ENCODE measurements at regions not wholly inside any gene's neighbourhood (a gene's known extent, or its start where the extent isn't known, plus 50 kb on each side); places are given as distances from the start of the nearest gene placed in this dataset.

DNA sequence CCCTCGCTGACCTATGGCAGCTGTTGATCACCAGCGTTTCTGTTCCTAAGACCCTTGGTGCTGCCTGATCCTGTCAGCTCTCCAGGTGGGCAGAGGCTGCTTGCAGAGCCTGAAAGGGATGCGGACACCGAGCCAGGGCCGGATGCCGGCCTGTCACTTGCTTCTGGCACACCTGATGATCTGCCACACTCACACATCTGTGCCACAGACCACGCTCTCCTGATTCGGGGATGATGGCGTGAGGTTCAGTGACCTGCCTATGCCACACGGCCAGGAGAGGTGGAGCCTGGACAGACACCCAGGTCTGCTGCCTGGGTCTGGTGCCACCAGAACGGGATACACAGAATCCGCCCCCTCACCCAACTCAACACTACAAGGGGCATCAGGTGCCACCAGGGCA, 129.4 kb upstream of the GLI2 start:
- H3K4me1 ChIP-seq (ENCODE audit: control insufficient read depth in 2 of 2, insufficient read depth in 1 of 2, low read depth in 1 of 2, low read length in 2 of 2) = peaks cover 2 to 6% of the 10 kb centered on the region in 2 donors
- H2AK5ac ChIP-seq (ENCODE audit: low read depth, low read length) = no peak overlapping the region
- no peak for DNase-seq (ENCODE audit: low spot score)
- H3K4me3 ChIP-seq (ENCODE audit: low read length in 2 of 2) = no peak overlapping the region
- H3K36me3 ChIP-seq (replicated peaks in 1 of 2; ENCODE audit: control insufficient read depth in 2 of 2, insufficient read depth in 2 of 2, low read length in 2 of 2) = no peaks in the 10 kb centered on the region
- H3K9ac ChIP-seq (ENCODE audit: low read depth, low read length, poor library complexity) = no peak overlapping the region
- no peak overlapping the region for H3K4me2 ChIP-seq (ENCODE audit: insufficient read depth, low read length, poor library complexity, severe bottlenecking)
- H3K79me1 ChIP-seq (ENCODE audit: low read depth, low read length) = no peaks in the 10 kb centered on the region
- peaks cover 0 to 20% (median 0%) of the 10 kb centered on the region in 3 experiments for H3K27me3 ChIP-seq (ENCODE audit: control insufficient read depth in 3 of 3, insufficient read depth in 3 of 3, low read depth in 1 of 3, low read length in 3 of 3)
- H4K8ac ChIP-seq (ENCODE audit: low read depth, low read length) = no peak overlapping the region
- no peak overlapping the region for H3K4ac ChIP-seq (ENCODE audit: low read length)
- no peak overlapping the region for H2BK5ac ChIP-seq (ENCODE audit: low read length)
- no peak overlapping the region for H3K27ac ChIP-seq (replicated peaks; ENCODE audit: low read length)
- no peak overlapping the region for H2BK15ac ChIP-seq (ENCODE audit: low read length)
- no peak overlapping the region for H4K91ac ChIP-seq (ENCODE audit: low read depth, low read length, poor library complexity)
- H2BK12ac ChIP-seq (ENCODE audit: low read length) = no peak overlapping the region
- WGBS, 2 donors (ENCODE audit: extremely low coverage in 2 of 2, insufficient read length in 2 of 2, insufficient replicate concordance in 1 of 2) = no CpG with 5 or more reads among the region's 12 CpGs
- no peak overlapping the region for H3K23ac ChIP-seq (ENCODE audit: low read depth, low read length, poor library complexity)
- H3K9me3 ChIP-seq (replicated peaks in 1 of 2; ENCODE audit: control insufficient read depth in 2 of 2, insufficient read depth in 1 of 2, low read depth in 1 of 2, low read length in 2 of 2) = no peaks in the 10 kb centered on the region
- H3K18ac ChIP-seq (ENCODE audit: low read length) = no peak overlapping the region
- no peak overlapping the region for H3K14ac ChIP-seq (ENCODE audit: low read length)
- no peak overlapping the region for H2AFZ ChIP-seq (ENCODE audit: low read length)
- no peak overlapping the region for H2BK120ac ChIP-seq (ENCODE audit: low read depth, low read length)

DNA sequence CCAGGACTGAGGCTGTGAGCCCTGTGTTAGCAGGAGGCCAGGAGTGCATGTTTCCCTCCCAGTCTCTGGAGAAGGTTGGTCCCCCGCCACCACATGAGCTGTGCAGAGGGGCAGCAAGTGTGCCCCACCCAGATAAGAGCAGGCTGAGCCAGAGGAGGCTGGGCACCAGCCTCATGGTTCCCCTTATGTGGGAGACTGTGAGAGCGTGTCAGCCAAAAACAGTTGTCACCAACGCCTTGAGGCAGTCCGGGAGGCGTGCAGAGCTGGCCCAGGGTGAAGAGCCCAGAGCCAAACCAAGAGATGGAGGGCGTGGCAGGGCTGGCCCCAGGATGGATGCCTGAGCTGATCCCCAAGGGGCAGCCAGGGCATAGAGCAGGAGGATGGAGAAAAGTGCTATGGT, 128.7 kb upstream of the GLI2 start:
- no peak for DNase-seq (ENCODE audit: low spot score)

DNA sequence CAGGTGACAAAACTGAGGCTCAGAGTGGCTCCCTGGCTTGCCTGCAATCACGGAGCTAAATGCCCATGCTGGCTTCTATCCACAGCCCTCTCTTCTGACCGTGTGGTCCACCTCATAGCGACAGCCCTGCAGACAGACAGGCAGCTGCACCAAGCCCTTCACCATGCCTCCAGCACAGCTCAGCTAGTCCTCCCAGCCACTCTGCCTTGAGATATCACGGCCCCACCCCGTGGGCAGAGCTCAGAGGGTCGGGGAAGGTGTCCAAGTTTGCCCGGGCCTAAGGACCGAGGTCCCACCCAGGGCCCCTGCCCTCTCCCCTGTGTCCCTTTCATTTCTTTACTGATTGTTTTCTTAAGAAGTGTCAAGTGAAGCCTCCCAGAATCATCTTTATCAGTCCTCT, 128.2 kb upstream of the GLI2 start:
- Histone ChIP-seq H3K4me2 (ENCODE audit: insufficient read depth, low read length, poor library complexity, severe bottlenecking) (no peak overlapping the region), H2BK5ac (ENCODE audit: low read length) (no peak overlapping the region), H2AK5ac (ENCODE audit: low read depth, low read length) (no peak overlapping the region), H3K36me3 (replicated peaks in 1 of 2; ENCODE audit: control insufficient read depth in 2 of 2, insufficient read depth in 2 of 2, low read length in 2 of 2) (no peaks in the 10 kb centered on the region), H3K14ac (ENCODE audit: low read length) (peak overlapping the region; percentile 85), H3K23ac (ENCODE audit: low read depth, low read length, poor library complexity) (no peak overlapping the region), H4K91ac (ENCODE audit: low read depth, low read length, poor library complexity) (no peak overlapping the region), H2BK120ac (ENCODE audit: low read depth, low read length) (no peak overlapping the region), H4K8ac (ENCODE audit: low read depth, low read length) (no peak overlapping the region), H3K27ac (replicated peaks; ENCODE audit: low read length) (no peak overlapping the region), H2BK12ac (ENCODE audit: low read length) (no peak overlapping the region), H3K27me3 (ENCODE audit: control insufficient read depth in 3 of 3, insufficient read depth in 3 of 3, low read depth in 1 of 3, low read length in 3 of 3) (peaks cover 0 to 26% (median 0%) of the 10 kb centered on the region in 3 experiments), H3K4me1 (ENCODE audit: control insufficient read depth in 2 of 2, insufficient read depth in 1 of 2, low read depth in 1 of 2, low read length in 2 of 2) (peaks cover 2 to 6% of the 10 kb centered on the region in 2 donors), H3K4me3 (ENCODE audit: low read length in 2 of 2) (no peak overlapping the region), H3K9me3 (replicated peaks in 1 of 2; ENCODE audit: control insufficient read depth in 2 of 2, insufficient read depth in 1 of 2, low read depth in 1 of 2, low read length in 2 of 2) (no peaks in the 10 kb centered on the region), H3K79me1 (ENCODE audit: low read depth, low read length) (no peaks in the 10 kb centered on the region), H2AFZ (ENCODE audit: low read length) (no peak overlapping the region), H3K18ac (ENCODE audit: low read length) (no peak overlapping the region), H2BK15ac (ENCODE audit: low read length) (no peak overlapping the region), H3K9ac (ENCODE audit: low read depth, low read length, poor library complexity) (no peak overlapping the region), H3K4ac (ENCODE audit: low read length) (no peak overlapping the region)
- WGBS, 2 donors (ENCODE audit: extremely low coverage in 2 of 2, insufficient read length in 2 of 2, insufficient replicate concordance in 1 of 2) = no CpG with 5 or more reads among the region's 8 CpGs
- no peak for DNase-seq (ENCODE audit: low spot score)

More for the DNA sequence above, 128.7 kb upstream of the GLI2 start:
- H3K36me3 ChIP-seq (replicated peaks in 1 of 2; ENCODE audit: control insufficient read depth in 2 of 2, insufficient read depth in 2 of 2, low read length in 2 of 2) = no peaks in the 10 kb centered on the region
- H3K27ac ChIP-seq (replicated peaks; ENCODE audit: low read length) = no peak overlapping the region
- H2AK5ac ChIP-seq (ENCODE audit: low read depth, low read length) = peak overlapping the region; percentile 44
- no peaks in the 10 kb centered on the region for H3K9me3 ChIP-seq (replicated peaks in 1 of 2; ENCODE audit: control insufficient read depth in 2 of 2, insufficient read depth in 1 of 2, low read depth in 1 of 2, low read length in 2 of 2)
- H3K4me2 ChIP-seq (ENCODE audit: insufficient read depth, low read length, poor library complexity, severe bottlenecking) = no peak overlapping the region
- H2BK15ac ChIP-seq (ENCODE audit: low read length) = no peak overlapping the region
- H4K8ac ChIP-seq (ENCODE audit: low read depth, low read length) = no peak overlapping the region
- H3K79me1 ChIP-seq (ENCODE audit: low read depth, low read length) = no peaks in the 10 kb centered on the region
- peaks cover 0 to 27% (median 0%) of the 10 kb centered on the region in 3 experiments for H3K27me3 ChIP-seq (ENCODE audit: control insufficient read depth in 3 of 3, insufficient read depth in 3 of 3, low read depth in 1 of 3, low read length in 3 of 3)
- H2BK5ac ChIP-seq (ENCODE audit: low read length) = no peak overlapping the region
- no peak overlapping the region for H2BK120ac ChIP-seq (ENCODE audit: low read depth, low read length)
- peak overlapping the region; percentile 77 for H3K14ac ChIP-seq (ENCODE audit: low read length)
- WGBS, 2 donors (ENCODE audit: extremely low coverage in 2 of 2, insufficient read length in 2 of 2, insufficient replicate concordance in 1 of 2) = no CpG with 5 or more reads among the region's 6 CpGs
- no peak overlapping the region for H3K4ac ChIP-seq (ENCODE audit: low read length)
- no peak overlapping the region for H3K9ac ChIP-seq (ENCODE audit: low read depth, low read length, poor library complexity)
- H4K91ac ChIP-seq (ENCODE audit: low read depth, low read length, poor library complexity) = no peak overlapping the region
- peak overlapping the region; percentile 66 for H3K18ac ChIP-seq (ENCODE audit: low read length)
- H3K4me1 ChIP-seq (ENCODE audit: control insufficient read depth in 2 of 2, insufficient read depth in 1 of 2, low read depth in 1 of 2, low read length in 2 of 2) = peaks cover 2 to 6% of the 10 kb centered on the region in 2 donors
- H3K23ac ChIP-seq (ENCODE audit: low read depth, low read length, poor library complexity) = peak overlapping the region; percentile 4
- H2BK12ac ChIP-seq (ENCODE audit: low read length) = no peak overlapping the region
- H3K4me3 ChIP-seq (ENCODE audit: low read length in 2 of 2) = peak overlapping the region in 1 of 2 donors; percentile 52
- H2AFZ ChIP-seq (ENCODE audit: low read length) = no peak overlapping the region

DNA sequence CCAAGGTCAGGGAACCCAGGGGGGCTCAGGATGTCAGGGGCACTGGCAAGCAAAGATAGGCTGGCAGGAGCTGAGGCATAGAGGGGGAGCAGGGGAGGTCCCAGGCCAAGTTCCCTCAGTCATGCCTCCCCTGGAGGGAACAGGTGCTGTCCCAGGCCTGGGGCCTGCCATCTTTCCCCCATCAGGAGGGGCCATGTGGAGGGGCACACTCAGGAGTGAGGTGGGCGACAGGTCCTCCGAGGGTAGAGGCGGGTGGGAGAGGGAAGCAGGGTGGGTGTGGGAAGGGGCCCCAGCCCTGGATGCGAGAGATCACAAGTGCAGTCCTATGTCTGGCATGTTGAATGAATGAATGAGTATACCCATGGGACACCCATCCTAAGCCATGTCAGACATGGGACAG, 127.7 kb upstream of the GLI2 start:
- peak overlapping the region; percentile 3 for H3K23ac ChIP-seq (ENCODE audit: low read depth, low read length, poor library complexity)
- H3K79me1 ChIP-seq (ENCODE audit: low read depth, low read length) = no peaks in the 10 kb centered on the region
- H3K18ac ChIP-seq (ENCODE audit: low read length) = peak overlapping the region; percentile 21
- H2BK12ac ChIP-seq (ENCODE audit: low read length) = no peak overlapping the region
- H3K9me3 ChIP-seq (replicated peaks in 1 of 2; ENCODE audit: control insufficient read depth in 2 of 2, insufficient read depth in 1 of 2, low read depth in 1 of 2, low read length in 2 of 2) = no peaks in the 10 kb centered on the region
- no peak overlapping the region for H3K4ac ChIP-seq (ENCODE audit: low read length)
- DNase-seq (ENCODE audit: low spot score) = no peak
- H3K27ac ChIP-seq (replicated peaks; ENCODE audit: low read length) = no peak overlapping the region
- H3K4me1 ChIP-seq (ENCODE audit: control insufficient read depth in 2 of 2, insufficient read depth in 1 of 2, low read depth in 1 of 2, low read length in 2 of 2) = peaks cover 2 to 6% of the 10 kb centered on the region in 2 donors
- H2AFZ ChIP-seq (ENCODE audit: low read length) = no peak overlapping the region
- no peak overlapping the region for H2BK120ac ChIP-seq (ENCODE audit: low read depth, low read length)
- H3K14ac ChIP-seq (ENCODE audit: low read length) = peak overlapping the region; percentile 65
- no peaks in the 10 kb centered on the region for H3K36me3 ChIP-seq (replicated peaks in 1 of 2; ENCODE audit: control insufficient read depth in 2 of 2, insufficient read depth in 2 of 2, low read length in 2 of 2)
- peak overlapping the region; percentile 22 for H2AK5ac ChIP-seq (ENCODE audit: low read depth, low read length)
- peaks cover 0 to 29% (median 0%) of the 10 kb centered on the region in 3 experiments for H3K27me3 ChIP-seq (ENCODE audit: control insufficient read depth in 3 of 3, insufficient read depth in 3 of 3, low read depth in 1 of 3, low read length in 3 of 3)
- no peak overlapping the region for H3K4me3 ChIP-seq (ENCODE audit: low read length in 2 of 2)
- no peak overlapping the region for H4K8ac ChIP-seq (ENCODE audit: low read depth, low read length)
- H3K4me2 ChIP-seq (ENCODE audit: insufficient read depth, low read length, poor library complexity, severe bottlenecking) = no peak overlapping the region
- H3K9ac ChIP-seq (ENCODE audit: low read depth, low read length, poor library complexity) = peak overlapping the region; percentile 9
- no peak overlapping the region for H2BK15ac ChIP-seq (ENCODE audit: low read length)
- no peak overlapping the region for H4K91ac ChIP-seq (ENCODE audit: low read depth, low read length, poor library complexity)
- H2BK5ac ChIP-seq (ENCODE audit: low read length) = no peak overlapping the region
- WGBS, 2 donors (ENCODE audit: extremely low coverage in 2 of 2, insufficient read length in 2 of 2, insufficient replicate concordance in 1 of 2) = no CpG with 5 or more reads among the region's 4 CpGs

Data from neuronal stem cell (in vitro differentiated cells).